ENCODE measurements at regions not wholly inside any gene's neighbourhood (a gene's known extent, or its start where the extent isn't known, plus 50 kb on each side); places are given as distances from the start of the nearest gene placed in this dataset.

DNA sequence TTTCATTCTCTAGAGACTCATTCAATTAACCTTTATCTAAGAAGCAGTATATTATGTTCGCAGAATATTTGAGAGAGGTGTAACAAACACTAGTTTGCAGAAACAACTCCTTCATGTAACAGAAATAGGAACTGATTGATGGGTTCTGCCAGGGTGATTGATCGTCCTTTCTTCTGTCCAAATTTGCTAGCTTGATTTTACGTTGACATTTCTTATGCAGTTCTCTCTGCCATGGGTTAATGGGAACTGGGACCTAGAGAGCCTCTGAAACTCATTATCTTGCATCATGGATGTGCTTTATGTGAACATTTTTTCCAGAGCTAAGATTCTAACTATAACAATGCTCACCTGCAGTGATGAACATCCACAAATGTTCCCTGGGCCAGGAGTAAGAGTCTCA is 107.0 kb downstream of the SLC24A2 start:
- Mint-ChIP-seq H3K4me1 (ENCODE audit: low read depth, unreplicated experiment) (peaks cover 3% of the 10 kb centered on the region), H3K27ac (ENCODE audit: unreplicated experiment) (no peak overlapping the region), H3K9me3 (ENCODE audit: unreplicated experiment) (no peaks in the 10 kb centered on the region), H3K27me3 (ENCODE audit: unreplicated experiment) (no peaks in the 10 kb centered on the region), H3K36me3 (ENCODE audit: unreplicated experiment) (peaks cover 13% of the 10 kb centered on the region), H3K4me3 (ENCODE audit: unreplicated experiment) (no peak overlapping the region)
- DNase-seq = no peak
- TF ChIP-seq, protein P1, sequence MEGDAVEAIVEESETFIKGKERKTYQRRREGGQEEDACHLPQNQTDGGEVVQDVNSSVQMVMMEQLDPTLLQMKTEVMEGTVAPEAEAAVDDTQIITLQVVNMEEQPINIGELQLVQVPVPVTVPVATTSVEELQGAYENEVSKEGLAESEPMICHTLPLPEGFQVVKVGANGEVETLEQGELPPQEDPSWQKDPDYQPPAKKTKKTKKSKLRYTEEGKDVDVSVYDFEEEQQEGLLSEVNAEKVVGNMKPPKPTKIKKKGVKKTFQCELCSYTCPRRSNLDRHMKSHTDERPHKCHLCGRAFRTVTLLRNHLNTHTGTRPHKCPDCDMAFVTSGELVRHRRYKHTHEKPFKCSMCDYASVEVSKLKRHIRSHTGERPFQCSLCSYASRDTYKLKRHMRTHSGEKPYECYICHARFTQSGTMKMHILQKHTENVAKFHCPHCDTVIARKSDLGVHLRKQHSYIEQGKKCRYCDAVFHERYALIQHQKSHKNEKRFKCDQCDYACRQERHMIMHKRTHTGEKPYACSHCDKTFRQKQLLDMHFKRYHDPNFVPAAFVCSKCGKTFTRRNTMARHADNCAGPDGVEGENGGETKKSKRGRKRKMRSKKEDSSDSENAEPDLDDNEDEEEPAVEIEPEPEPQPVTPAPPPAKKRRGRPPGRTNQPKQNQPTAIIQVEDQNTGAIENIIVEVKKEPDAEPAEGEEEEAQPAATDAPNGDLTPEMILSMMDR (IDR thresholded peaks at IDR 0.05; ENCODE audit: partially characterized antibody, unreplicated experiment) = no peak

DNA sequence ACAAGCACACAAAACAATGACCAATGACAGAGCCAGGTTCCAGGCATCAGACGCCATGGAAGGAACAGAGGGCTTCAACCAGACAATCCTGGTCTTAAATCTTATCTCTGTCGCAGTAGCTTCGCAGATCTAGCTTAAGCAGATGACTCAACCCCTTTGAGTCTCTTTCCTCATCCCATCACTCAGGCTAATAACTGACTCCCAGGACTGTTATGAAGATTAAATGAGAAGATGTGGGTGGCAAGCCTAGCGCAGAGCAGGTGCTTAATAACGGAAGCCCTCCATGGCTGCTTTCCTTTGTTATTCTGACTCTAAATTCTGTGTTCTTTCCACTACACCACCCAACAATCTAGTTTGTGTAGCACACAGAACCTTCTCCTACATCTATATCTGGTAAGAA is 110.9 kb downstream of the SLC24A2 start:
- H3K4me3 Mint-ChIP-seq (ENCODE audit: unreplicated experiment) = no peak overlapping the region
- H3K36me3 Mint-ChIP-seq (ENCODE audit: unreplicated experiment) = peaks cover 15% of the 10 kb centered on the region
- DNase-seq = no peak
- TF ChIP-seq, protein P1 (IDR thresholded peaks at IDR 0.05; ENCODE audit: partially characterized antibody, unreplicated experiment) = no peak
- H3K4me1 Mint-ChIP-seq (ENCODE audit: low read depth, unreplicated experiment) = peaks cover 3% of the 10 kb centered on the region
- no peak overlapping the region for H3K27ac Mint-ChIP-seq (ENCODE audit: unreplicated experiment)
- H3K27me3 Mint-ChIP-seq (ENCODE audit: unreplicated experiment) = peaks cover 2% of the 10 kb centered on the region
- no peaks in the 10 kb centered on the region for H3K9me3 Mint-ChIP-seq (ENCODE audit: unreplicated experiment)

DNA sequence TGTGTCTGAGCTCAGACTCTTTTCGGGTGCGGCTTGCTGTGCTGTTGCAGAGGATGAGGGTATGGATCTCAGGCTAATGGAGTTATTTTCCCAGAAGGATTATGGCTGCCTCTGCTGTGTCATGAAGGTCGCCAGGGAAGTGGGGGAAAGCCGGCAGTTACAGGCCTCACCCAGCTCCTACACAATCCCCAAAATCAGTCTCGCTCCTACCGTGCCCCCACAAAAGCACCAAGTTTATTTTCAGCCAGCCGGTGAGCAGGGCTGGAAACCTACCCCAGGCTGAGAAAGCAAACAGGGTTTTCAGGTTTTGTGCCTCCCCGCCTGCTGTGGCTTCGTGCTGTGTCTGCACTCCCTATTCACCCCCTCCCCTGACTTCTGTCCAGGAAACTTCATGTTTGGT is 113.3 kb downstream of the SLC24A2 start:
- Mint-ChIP-seq H3K4me1 (ENCODE audit: low read depth, unreplicated experiment) (no peaks in the 10 kb centered on the region), H3K36me3 (ENCODE audit: unreplicated experiment) (peaks cover 21% of the 10 kb centered on the region), H3K27me3 (ENCODE audit: unreplicated experiment) (peaks cover 2% of the 10 kb centered on the region), H3K4me3 (ENCODE audit: unreplicated experiment) (no peak overlapping the region), H3K27ac (ENCODE audit: unreplicated experiment) (no peak overlapping the region), H3K9me3 (ENCODE audit: unreplicated experiment) (no peaks in the 10 kb centered on the region)
- no peak for DNase-seq
- TF ChIP-seq, protein P1 (IDR thresholded peaks at IDR 0.05; ENCODE audit: partially characterized antibody, unreplicated experiment) = no peak

DNA sequence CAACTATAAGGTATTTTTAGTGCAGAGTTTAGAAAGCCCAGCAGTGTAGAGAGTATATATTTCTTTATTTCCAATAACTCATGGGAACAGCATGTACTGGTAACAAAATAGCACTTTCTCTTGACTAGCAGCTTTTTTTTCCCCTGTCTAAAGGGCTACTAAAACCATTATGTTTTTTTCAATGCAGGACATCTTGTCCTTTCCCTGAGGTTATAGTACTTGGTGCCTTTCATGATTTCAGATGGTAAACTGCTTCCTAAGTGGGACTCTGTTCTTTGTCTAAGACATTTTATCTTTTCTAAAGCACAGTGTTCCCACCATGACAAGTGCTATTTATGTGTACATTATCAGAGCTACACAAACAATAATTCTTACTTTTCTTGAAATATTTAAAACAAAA is 122.3 kb downstream of the SLC24A2 start:
- Mint-ChIP-seq H3K4me1 (ENCODE audit: low read depth, unreplicated experiment) (peaks cover 5% of the 10 kb centered on the region), H3K27me3 (ENCODE audit: unreplicated experiment) (no peaks in the 10 kb centered on the region), H3K36me3 (ENCODE audit: unreplicated experiment) (no peaks in the 10 kb centered on the region), H3K9me3 (ENCODE audit: unreplicated experiment) (peaks cover 2% of the 10 kb centered on the region), H3K4me3 (ENCODE audit: unreplicated experiment) (no peak overlapping the region), H3K27ac (ENCODE audit: unreplicated experiment) (no peak overlapping the region)
- TF ChIP-seq, protein P1 (IDR thresholded peaks at IDR 0.05; ENCODE audit: partially characterized antibody, unreplicated experiment) = no peak
- DNase-seq = no peak

DNA sequence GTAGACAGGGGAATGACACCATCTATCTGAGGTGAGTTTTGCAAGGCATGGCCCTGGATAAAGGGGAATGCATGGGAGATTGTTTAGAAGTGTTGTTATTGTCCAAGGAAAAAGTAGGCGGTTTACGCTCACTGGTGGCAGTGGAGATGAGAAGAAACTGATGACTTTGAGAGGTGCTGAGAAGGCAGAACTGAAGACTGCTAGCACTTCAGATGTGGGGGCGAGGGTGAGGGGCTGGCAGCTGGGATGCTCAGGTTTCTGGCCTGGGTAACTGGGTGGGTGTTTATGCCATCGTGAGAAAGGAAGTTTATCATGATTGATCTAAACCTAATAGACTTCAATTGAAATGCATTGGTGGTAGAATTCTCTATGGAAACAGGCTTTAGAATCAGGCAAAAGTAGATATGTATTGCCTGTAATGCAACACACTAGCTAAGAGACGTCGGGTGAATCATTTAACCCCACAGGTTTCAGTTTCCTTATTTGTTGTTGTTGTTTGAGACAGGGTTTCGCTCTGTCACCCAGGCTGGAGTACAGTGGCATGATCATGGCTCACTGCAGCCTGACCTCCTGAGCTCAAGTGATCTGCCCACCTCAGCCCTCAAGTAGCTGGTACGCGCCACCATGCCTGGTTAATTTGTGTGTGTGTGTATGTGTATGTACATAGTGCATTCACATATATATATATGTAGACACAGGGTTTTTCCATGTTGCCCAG is 123.5 kb downstream of the SLC24A2 start:
- Mint-ChIP-seq H3K27ac (ENCODE audit: unreplicated experiment) (no peak overlapping the region), H3K9me3 (ENCODE audit: unreplicated experiment) (peaks cover 2% of the 10 kb centered on the region), H3K27me3 (ENCODE audit: unreplicated experiment) (no peaks in the 10 kb centered on the region), H3K4me1 (ENCODE audit: low read depth, unreplicated experiment) (peaks cover 5% of the 10 kb centered on the region), H3K4me3 (ENCODE audit: unreplicated experiment) (no peak overlapping the region), H3K36me3 (ENCODE audit: unreplicated experiment) (no peaks in the 10 kb centered on the region)
- TF ChIP-seq, protein P1 (IDR thresholded peaks at IDR 0.05; ENCODE audit: partially characterized antibody, unreplicated experiment) = no peak
- DNase-seq = no peak

All from glutamatergic neuron (in vitro differentiated cells).